GM12878 (cell line): ENCODE measurements at regions not wholly inside any gene's neighbourhood (a gene's known extent, or its start where the extent isn't known, plus 50 kb on each side); places are given as distances from the start of the nearest gene placed in this dataset.

Experiments
- ATAC-seq: fragments of 200-7000 bp; cut with Tn5 transposase; 3 replicates; pipeline ENCODE4 v1.9.1; 2020; ENCODE audit warnings: mild to moderate bottlenecking, moderate library complexity
- BruUV-seq: library from RNA; stranded (reverse); fragments of 400-500 nt; replicated peaks from 2 replicates; lab custom pipeline; 2021; lab: Mats Ljungman, UMichigan
- CTCF ChIA-PET: fragments of 300-600 bp; sonication (Branson Sonifier 250); formaldehyde crosslinking; extraction: SDS; loops from one replicate; lab custom pipeline; 2021; ENCODE audit warnings: inconsistent platforms; lab: Yijun Ruan, JAX
- POLR2A ChIA-PET: fragments of 350-600 bp; formaldehyde crosslinking; extraction: SDS; loops from one replicate; lab custom pipeline; 2021; ENCODE audit warnings: inconsistent platforms; lab: Charles Lee
- RAD21 ChIA-PET: fragments of 300-600 bp; sonication (Branson Sonifier 250); formaldehyde crosslinking; loops from one replicate; lab custom pipeline; 2023; ENCODE audit warnings: antibody characterized with exemption; ENCODE audit not compliant: unreplicated experiment; lab: Charles Lee
- SMC1A ChIA-PET: fragments of 300-600 bp; sonication (Branson Sonifier 250); formaldehyde crosslinking; loops from one replicate; lab custom pipeline; 2023; ENCODE audit not compliant: unreplicated experiment, uncharacterized antibody; lab: Charles Lee
- DNase-seq: peaks from one replicate; pipeline ENCODE4 v3.0.0-alpha.2; 2011; ENCODE audit warnings: low read depth, low spot score
- FAIRE-seq: peaks from 3 replicates; lab custom pipeline; 2011; peaks lifted over from hg19 to GRCh38; lab: Jason Lieb, UNC
- H2AFZ ChIP-seq: 2 replicates; pipeline ENCODE4 v1.6.0; 2011; ENCODE audit warnings: low read depth, low read length, control low read depth; ENCODE audit not compliant: control insufficient read depth
- H3K27ac ChIP-seq: 2 replicates; pipeline ENCODE4 v1.5.1; 2011; ENCODE audit warnings: control low read depth; ENCODE audit not compliant: control insufficient read depth, insufficient read depth
- H3K27me3 ChIP-seq, 2 experiments: replicated peaks in 1 of 2; 2 replicates each; pipeline versions ENCODE4 v1.6.0 to v1.6.1; 2011; ENCODE audit warnings: low read length in 1 of 2; ENCODE audit not compliant: control insufficient read depth in 2 of 2, insufficient read depth in 2 of 2
- H3K36me3 ChIP-seq, 2 experiments: 2 replicates each; pipeline ENCODE4 v1.5.1; 2011; ENCODE audit warnings: low read length in 1 of 2; ENCODE audit not compliant: control insufficient read depth in 2 of 2, insufficient read depth in 2 of 2
- H3K4me1 ChIP-seq: 2 replicates; pipeline ENCODE4 v1.6.1; 2011; ENCODE audit warnings: mild to moderate bottlenecking, low read length, moderate library complexity, mixed read lengths; ENCODE audit not compliant: control insufficient read depth, insufficient read depth
- H3K4me2 ChIP-seq: 2 replicates; pipeline ENCODE4 v1.6.0; 2011; ENCODE audit warnings: control low read depth; ENCODE audit not compliant: control insufficient read depth, insufficient read depth
- H3K4me3 ChIP-seq: fragments of 200-600 bp; sonication (generic); 2 replicates; pipeline ENCODE4 v1.5.1; 2016
- H3K79me2 ChIP-seq: 2 replicates; pipeline ENCODE4 v1.6.0; 2011; ENCODE audit warnings: low read length; ENCODE audit not compliant: control insufficient read depth, insufficient read depth
- H3K9ac ChIP-seq: 2 replicates; pipeline ENCODE4 v1.8.0; 2011; ENCODE audit warnings: low read length, control low read depth, mixed read lengths; ENCODE audit not compliant: control insufficient read depth, insufficient read depth
- H3K9me3 ChIP-seq: replicated peaks from 3 replicates; pipeline ENCODE4 v1.5.1; 2011; ENCODE audit warnings: mild to moderate bottlenecking, low read length; ENCODE audit not compliant: control insufficient read depth, insufficient read depth
- H4K20me1 ChIP-seq: 2 replicates; pipeline ENCODE4 v1.6.0; 2011; ENCODE audit not compliant: control insufficient read depth, insufficient read depth
- CBFB ChIP-seq: IDR thresholded peaks from 2 replicates; pipeline ENCODE4 v1.6.1; 2016; ENCODE audit warnings: antibody characterized with exemption, low read depth
- CHD4 ChIP-seq: fragments of 200-600 bp; sonication (generic); IDR thresholded peaks from 2 replicates; pipeline ENCODE4 v1.6.1; 2016; ENCODE audit warnings: mild to moderate bottlenecking
- CREM ChIP-seq: IDR thresholded peaks from 2 replicates; pipeline ENCODE4 v1.6.1; 2014; ENCODE audit warnings: antibody characterized with exemption, low read depth
- EGR1 ChIP-seq, 2 experiments: IDR thresholded peaks; 1 replicate in 1 of 2; 2 replicates in 1 of 2; pipeline ENCODE4 v1.6.1; 2011 to 2012; ENCODE audit warnings: low read depth in 2 of 2, low read length in 2 of 2, borderline replicate concordance in 1 of 2, mild to moderate bottlenecking in 1 of 2, moderate library complexity in 1 of 2
- EP300 ChIP-seq, 2 experiments: fragments of 150-350 bp in 1 of 2; IDR thresholded peaks; 2 replicates each; pipeline ENCODE4 v1.6.1; 2011 to 2012; ENCODE audit warnings: low read depth in 2 of 2, low read length in 2 of 2, borderline replicate concordance in 1 of 2, improper control_type of control experiment in 1 of 2, inconsistent platforms in 1 of 2; ENCODE audit not compliant: control insufficient read depth in 1 of 2
- NR2C1 ChIP-seq: fragments of 450-650 bp; IDR thresholded peaks from 2 replicates; pipeline ENCODE4 v1.6.1; 2017; ENCODE audit warnings: antibody characterized with exemption, mild to moderate bottlenecking, moderate library complexity
- RBBP5 ChIP-seq: fragments of 200-600 bp; sonication (generic); conservative IDR thresholded peaks from 2 replicates; pipeline ENCODE4 v1.6.1; 2016
- RELB ChIP-seq: fragments of 450-650 bp; IDR thresholded peaks from 2 replicates; pipeline ENCODE4 v1.6.1; 2017; ENCODE audit warnings: low read depth, mild to moderate bottlenecking, moderate library complexity
- RUNX3 ChIP-seq: IDR thresholded peaks from 2 replicates; pipeline ENCODE4 v1.6.1; 2012; ENCODE audit warnings: low read length, inconsistent platforms
- WRNIP1 ChIP-seq: IDR thresholded peaks from 2 replicates; pipeline ENCODE4 v1.6.1; 2011; ENCODE audit warnings: low read depth, low read length, improper control_type of control experiment, borderline replicate concordance
- WGBS: methylation state at CpG from one replicate; pipeline ENCODE4 v1.1.6; 2016; ENCODE audit warnings: low lambda C conversion rate; ENCODE audit not compliant: insufficient replicate concordance, insufficient coverage; ENCODE audit errors: missing lambda C conversion rate; 5-methylcytosine and 5-hydroxymethylcytosine counted together
- in situ Hi-C: fragments of 300-500 bp; cut with MboI; formaldehyde crosslinking; loops from 9 replicates; pipeline ENCODE4 v1.14.3; 2018; ENCODE audit warnings: mixed read lengths
- intact Hi-C: fragments of 100-400 bp; cut with micrococcal nuclease; formaldehyde crosslinking; loops from one replicate; pipeline ENCODE4 v1.14.2; 2022; ENCODE audit not compliant: unreplicated experiment
- TF ChIP-seq, protein P1 (sequence below): fragments of 150-350 bp; IDR thresholded peaks from 2 replicates; pipeline ENCODE4 v1.6.1; 2016; ENCODE audit warnings: low read depth, low read length
- TF ChIP-seq, protein P2 (sequence below): fragments of 450-650 bp; formaldehyde crosslinking; IDR thresholded peaks from 2 replicates; pipeline ENCODE4 v1.4.0; 2020; ENCODE audit warnings: mild to moderate bottlenecking, moderate library complexity

DNA sequence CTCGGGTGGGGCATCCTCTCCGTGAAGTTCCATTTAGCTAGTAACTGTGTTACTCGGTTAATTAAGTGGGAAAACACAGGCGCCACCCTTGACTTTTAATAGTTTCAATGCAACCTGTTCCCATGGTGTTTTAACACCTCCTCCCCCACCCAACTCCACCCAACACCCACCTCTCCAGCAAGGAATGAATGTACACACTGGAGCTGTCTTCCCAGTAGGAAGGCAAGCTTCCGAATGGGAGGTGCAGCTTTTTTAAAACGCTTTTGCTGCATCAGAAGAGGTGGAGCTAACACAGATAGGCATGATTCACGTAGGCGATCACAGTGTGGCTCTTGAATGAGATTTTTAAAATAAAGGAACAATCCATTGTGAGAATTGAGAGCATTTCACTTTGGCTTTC, 73.8 kb upstream of the AGAP1 start:
- FAIRE-seq = no peak
- H3K27ac ChIP-seq = no peak overlapping the region
- intact Hi-C loops = no loop called here
- H3K9ac ChIP-seq = no peak overlapping the region
- no peak overlapping the region for H2AFZ ChIP-seq
- WGBS = 21% methylated on average over 8 of the region's 8 CpGs
- SMC1A ChIA-PET = no interaction called here
- in situ Hi-C loops = no loop called here
- BruUV-seq = no TSS peak
- RAD21 ChIA-PET = no interaction called here
- no peak for DNase-seq
- no peak overlapping the region for H3K4me3 ChIP-seq
- H3K9me3 ChIP-seq = no peaks in the 10 kb centered on the region
- no peaks in the 10 kb centered on the region for H3K4me1 ChIP-seq
- H4K20me1 ChIP-seq = no peaks in the 10 kb centered on the region
- no peaks in the 10 kb centered on the region for H3K36me3 ChIP-seq
- no peak overlapping the region for H3K4me2 ChIP-seq
- POLR2A ChIA-PET = no interaction called here
- CTCF ChIA-PET = no interaction called here
- no peaks in the 10 kb centered on the region for H3K79me2 ChIP-seq
- H3K27me3 ChIP-seq = no peaks in the 10 kb centered on the region; a peak in 1 of 4 replicates
- no peak for ATAC-seq
- TF ChIP-seq CHD4 = no peak
- no peak for TF ChIP-seq CBFB
- no peak for TF ChIP-seq EP300 (IDR thresholded peaks at IDR 0.05; ENCODE audit: borderline replicate concordance in 1 of 2, control insufficient read depth in 1 of 2, low read depth in 2 of 2, low read length in 2 of 2)
- TF ChIP-seq WRNIP1 = no peak
- no peak for TF ChIP-seq RELB
- no peak for TF ChIP-seq RUNX3
- no peak for TF ChIP-seq RBBP5
- TF ChIP-seq, protein P1, sequence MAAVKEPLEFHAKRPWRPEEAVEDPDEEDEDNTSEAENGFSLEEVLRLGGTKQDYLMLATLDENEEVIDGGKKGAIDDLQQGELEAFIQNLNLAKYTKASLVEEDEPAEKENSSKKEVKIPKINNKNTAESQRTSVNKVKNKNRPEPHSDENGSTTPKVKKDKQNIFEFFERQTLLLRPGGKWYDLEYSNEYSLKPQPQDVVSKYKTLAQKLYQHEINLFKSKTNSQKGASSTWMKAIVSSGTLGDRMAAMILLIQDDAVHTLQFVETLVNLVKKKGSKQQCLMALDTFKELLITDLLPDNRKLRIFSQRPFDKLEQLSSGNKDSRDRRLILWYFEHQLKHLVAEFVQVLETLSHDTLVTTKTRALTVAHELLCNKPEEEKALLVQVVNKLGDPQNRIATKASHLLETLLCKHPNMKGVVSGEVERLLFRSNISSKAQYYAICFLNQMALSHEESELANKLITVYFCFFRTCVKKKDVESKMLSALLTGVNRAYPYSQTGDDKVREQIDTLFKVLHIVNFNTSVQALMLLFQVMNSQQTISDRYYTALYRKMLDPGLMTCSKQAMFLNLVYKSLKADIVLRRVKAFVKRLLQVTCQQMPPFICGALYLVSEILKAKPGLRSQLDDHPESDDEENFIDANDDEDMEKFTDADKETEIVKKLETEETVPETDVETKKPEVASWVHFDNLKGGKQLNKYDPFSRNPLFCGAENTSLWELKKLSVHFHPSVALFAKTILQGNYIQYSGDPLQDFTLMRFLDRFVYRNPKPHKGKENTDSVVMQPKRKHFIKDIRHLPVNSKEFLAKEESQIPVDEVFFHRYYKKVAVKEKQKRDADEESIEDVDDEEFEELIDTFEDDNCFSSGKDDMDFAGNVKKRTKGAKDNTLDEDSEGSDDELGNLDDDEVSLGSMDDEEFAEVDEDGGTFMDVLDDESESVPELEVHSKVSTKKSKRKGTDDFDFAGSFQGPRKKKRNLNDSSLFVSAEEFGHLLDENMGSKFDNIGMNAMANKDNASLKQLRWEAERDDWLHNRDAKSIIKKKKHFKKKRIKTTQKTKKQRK = no peak
- TF ChIP-seq CREM = no peak
- TF ChIP-seq, protein P2, sequence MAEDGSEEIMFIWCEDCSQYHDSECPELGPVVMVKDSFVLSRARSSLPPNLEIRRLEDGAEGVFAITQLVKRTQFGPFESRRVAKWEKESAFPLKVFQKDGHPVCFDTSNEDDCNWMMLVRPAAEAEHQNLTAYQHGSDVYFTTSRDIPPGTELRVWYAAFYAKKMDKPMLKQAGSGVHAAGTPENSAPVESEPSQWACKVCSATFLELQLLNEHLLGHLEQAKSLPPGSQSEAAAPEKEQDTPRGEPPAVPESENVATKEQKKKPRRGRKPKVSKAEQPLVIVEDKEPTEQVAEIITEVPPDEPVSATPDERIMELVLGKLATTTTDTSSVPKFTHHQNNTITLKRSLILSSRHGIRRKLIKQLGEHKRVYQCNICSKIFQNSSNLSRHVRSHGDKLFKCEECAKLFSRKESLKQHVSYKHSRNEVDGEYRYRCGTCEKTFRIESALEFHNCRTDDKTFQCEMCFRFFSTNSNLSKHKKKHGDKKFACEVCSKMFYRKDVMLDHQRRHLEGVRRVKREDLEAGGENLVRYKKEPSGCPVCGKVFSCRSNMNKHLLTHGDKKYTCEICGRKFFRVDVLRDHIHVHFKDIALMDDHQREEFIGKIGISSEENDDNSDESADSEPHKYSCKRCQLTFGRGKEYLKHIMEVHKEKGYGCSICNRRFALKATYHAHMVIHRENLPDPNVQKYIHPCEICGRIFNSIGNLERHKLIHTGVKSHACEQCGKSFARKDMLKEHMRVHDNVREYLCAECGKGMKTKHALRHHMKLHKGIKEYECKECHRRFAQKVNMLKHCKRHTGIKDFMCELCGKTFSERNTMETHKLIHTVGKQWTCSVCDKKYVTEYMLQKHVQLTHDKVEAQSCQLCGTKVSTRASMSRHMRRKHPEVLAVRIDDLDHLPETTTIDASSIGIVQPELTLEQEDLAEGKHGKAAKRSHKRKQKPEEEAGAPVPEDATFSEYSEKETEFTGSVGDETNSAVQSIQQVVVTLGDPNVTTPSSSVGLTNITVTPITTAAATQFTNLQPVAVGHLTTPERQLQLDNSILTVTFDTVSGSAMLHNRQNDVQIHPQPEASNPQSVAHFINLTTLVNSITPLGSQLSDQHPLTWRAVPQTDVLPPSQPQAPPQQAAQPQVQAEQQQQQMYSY (CRISPR knock-in tag) = no peak
- no peak for TF ChIP-seq EGR1 (IDR thresholded peaks at IDR 0.05; ENCODE audit: borderline replicate concordance in 1 of 2, low read depth in 2 of 2, low read length in 2 of 2)
- no peak for TF ChIP-seq NR2C1
